ENCODE measurements at regions not wholly inside any gene's neighbourhood (a gene's known extent, or its start where the extent isn't known, plus 50 kb on each side); places are given as distances from the start of the nearest gene placed in this dataset.

- no peak for DNase-seq (ENCODE audit: low read depth, low spot score)
Observed at GRCh38 chr9:126221480-126221879, 105.1 kb upstream of the MVB12B start.

- DNase-seq (ENCODE audit: low read depth, low spot score) = no peak
Observed at GRCh38 chr9:126222363-126222834, 104.2 kb upstream of the MVB12B start.

GRCh38 chr9:126222835-126223431 lies 103.7 kb upstream of the MVB12B start:
- no peak for DNase-seq (ENCODE audit: low read depth, low spot score)

GRCh38 chr9:126223798-126224531 lies 102.7 kb upstream of the MVB12B start:
- no peak for DNase-seq (ENCODE audit: low read depth, low spot score)

GRCh38 chr9:126225611-126226609 lies 100.7 kb upstream of the MVB12B start:
- DNase-seq (ENCODE audit: low read depth, low spot score) = no peak

- DNase-seq (ENCODE audit: low read depth, low spot score) = no peak
Observed at GRCh38 chr9:126226991-126227936, 99.4 kb upstream of the MVB12B start.

GRCh38 chr9:126228111-126228780 lies 98.4 kb upstream of the MVB12B start:
- DNase-seq (ENCODE audit: low read depth, low spot score) = no peak

- DNase-seq (ENCODE audit: low read depth, low spot score) = peak; percentile 81
Observed at GRCh38 chr9:126228781-126229444, 97.7 kb upstream of the MVB12B start.

GRCh38 chr9:126229501-126229900 lies 97.1 kb upstream of the MVB12B start:
- DNase-seq (ENCODE audit: low read depth, low spot score) = no peak

- no peak for DNase-seq (ENCODE audit: low read depth, low spot score)
Observed at GRCh38 chr9:126230692-126231091, 95.9 kb upstream of the MVB12B start.

GRCh38 chr9:126232461-126232860 lies 94.2 kb upstream of the MVB12B start:
- DNase-seq (ENCODE audit: low read depth, low spot score) = no peak

- no peak for DNase-seq (ENCODE audit: low read depth, low spot score)
Observed at GRCh38 chr9:126233175-126233574, 93.5 kb upstream of the MVB12B start.

- DNase-seq (ENCODE audit: low read depth, low spot score) = no peak
Observed at GRCh38 chr9:126233913-126234525, 92.6 kb upstream of the MVB12B start.

- DNase-seq (ENCODE audit: low read depth, low spot score) = no peak
Observed at GRCh38 chr9:126234681-126235335, 91.8 kb upstream of the MVB12B start.

GRCh38 chr9:126235336-126236243 lies 91.0 kb upstream of the MVB12B start:
- DNase-seq (ENCODE audit: low read depth, low spot score) = no peak

GRCh38 chr9:126236273-126236672 lies 90.4 kb upstream of the MVB12B start:
- no peak for DNase-seq (ENCODE audit: low read depth, low spot score)

GRCh38 chr9:126238415-126238814 lies 88.2 kb upstream of the MVB12B start:
- no peak for DNase-seq (ENCODE audit: low read depth, low spot score)

GRCh38 chr9:126239515-126239914 lies 87.1 kb upstream of the MVB12B start:
- no peak for DNase-seq (ENCODE audit: low read depth, low spot score)
